Body of pancreas (tissue), 4 donors: ENCODE measurements at regions not wholly inside any gene's neighbourhood (a gene's known extent, or its start where the extent isn't known, plus 50 kb on each side); places are given as distances from the start of the nearest gene placed in this dataset.

Experiments used
- ATAC-seq: fragments of 150-250 bp; one replicate; pipeline ENCODE4 v1.9.1; 2016
- DNase-seq, 4 donors: peaks; one replicate each; pipeline ENCODE4 v3.0.0-alpha.2; 2019
- H3K27ac ChIP-seq, 4 donors: fragments of 200-600 bp; sonication (generic); 1 replicate in 3 of 4; 2 replicates in 1 of 4; pipeline versions ENCODE4 v1.5.1 to v1.6.1; 2016 to 2019; ENCODE audit warnings: mild to moderate bottlenecking in 1 of 4, mixed read lengths in 1 of 4, moderate library complexity in 1 of 4
- H3K27me3 ChIP-seq, 2 donors: fragments of 200-600 bp; sonication (generic); one replicate each; pipeline ENCODE4 v1.6.0; 2016; ENCODE audit warnings: mild to moderate bottlenecking in 1 of 2
- H3K36me3 ChIP-seq, 2 donors: fragments of 200-600 bp; sonication (generic); replicated peaks in 1 of 2; 2 replicates each; pipeline ENCODE4 v1.5.1; 2016; ENCODE audit warnings: low read depth in 2 of 2; ENCODE audit not compliant: insufficient read depth in 1 of 2
- H3K4me1 ChIP-seq: fragments of 200-600 bp; sonication (generic); one replicate; pipeline ENCODE4 v1.6.0; 2016
- H3K4me3 ChIP-seq, 2 donors: fragments of 200-600 bp; sonication (generic); 1 replicate in 1 of 2; 2 replicates in 1 of 2; pipeline ENCODE4 v1.5.1; 2016 to 2019
- H3K9me3 ChIP-seq, 3 donors: fragments of 200-600 bp; sonication (generic); 1 replicate in 2 of 3; 2 replicates in 1 of 3; pipeline ENCODE4 v1.5.1; 2016
- POLR2A ChIP-seq, 3 donors: fragments of 450-650 bp; IDR thresholded peaks; one replicate each; pipeline ENCODE4 v1.6.1; 2016; ENCODE audit warnings: antibody characterized with exemption in 3 of 3, mild to moderate bottlenecking in 2 of 3
- WGBS, 2 donors: methylation state at CpG; one replicate each; pipeline ENCODE4 v1.1.5; 2017; 5-methylcytosine and 5-hydroxymethylcytosine counted together
- intact Hi-C: fragments of 100-400 bp; cut with DNase I; formaldehyde crosslinking; loops from one replicate; pipeline ENCODE4 v1.15.1; 2023
- TF ChIP-seq, protein P1 (sequence below), 7 experiments: fragments of 450-650 bp in 4 of 7; fragments of 200-600 bp in 3 of 7; sonication (generic) in 3 of 7; IDR thresholded peaks; one replicate each; pipeline ENCODE4 v1.5.1; 2016 to 2019; ENCODE audit warnings: antibody characterized with exemption in 7 of 7

DNA sequence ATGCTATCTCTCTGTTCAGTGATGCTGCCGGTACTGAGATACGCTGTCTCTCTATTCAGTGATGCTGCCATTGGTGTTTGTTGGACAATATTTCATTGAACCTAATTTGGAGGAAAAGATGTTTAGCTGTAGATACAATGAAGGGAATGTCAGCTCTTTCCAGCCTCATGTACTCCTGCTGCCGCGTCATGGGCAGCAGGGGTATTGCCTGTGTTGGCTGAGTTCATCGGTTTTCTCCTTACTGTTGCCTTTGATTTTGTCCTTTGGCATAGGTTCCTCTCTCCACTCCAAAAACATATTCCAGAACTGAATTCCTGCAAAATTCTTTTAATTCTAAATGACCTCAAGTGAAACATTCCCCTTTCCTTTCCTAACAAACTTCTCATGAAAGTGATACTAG is 942.6 kb downstream of the NLGN4Y start:
- Histone ChIP-seq H3K36me3 (no peaks in the 10 kb centered on the region), H3K4me3 (no peak overlapping the region), H3K27ac (no peak overlapping the region), H3K9me3 (no peaks in the 10 kb centered on the region), H3K4me1 (no peaks in the 10 kb centered on the region), H3K27me3 (no peaks in the 10 kb centered on the region)
- 81 to 84% methylated on average over 5 of the region's 5 CpGs for WGBS, 2 donors
- intact Hi-C loops: no loop called here
- DNase-seq (no peak), ATAC-seq (no peak)
- no peak for TF ChIP-seq POLR2A (IDR thresholded peaks at IDR 0.05)
- TF ChIP-seq, protein P1, sequence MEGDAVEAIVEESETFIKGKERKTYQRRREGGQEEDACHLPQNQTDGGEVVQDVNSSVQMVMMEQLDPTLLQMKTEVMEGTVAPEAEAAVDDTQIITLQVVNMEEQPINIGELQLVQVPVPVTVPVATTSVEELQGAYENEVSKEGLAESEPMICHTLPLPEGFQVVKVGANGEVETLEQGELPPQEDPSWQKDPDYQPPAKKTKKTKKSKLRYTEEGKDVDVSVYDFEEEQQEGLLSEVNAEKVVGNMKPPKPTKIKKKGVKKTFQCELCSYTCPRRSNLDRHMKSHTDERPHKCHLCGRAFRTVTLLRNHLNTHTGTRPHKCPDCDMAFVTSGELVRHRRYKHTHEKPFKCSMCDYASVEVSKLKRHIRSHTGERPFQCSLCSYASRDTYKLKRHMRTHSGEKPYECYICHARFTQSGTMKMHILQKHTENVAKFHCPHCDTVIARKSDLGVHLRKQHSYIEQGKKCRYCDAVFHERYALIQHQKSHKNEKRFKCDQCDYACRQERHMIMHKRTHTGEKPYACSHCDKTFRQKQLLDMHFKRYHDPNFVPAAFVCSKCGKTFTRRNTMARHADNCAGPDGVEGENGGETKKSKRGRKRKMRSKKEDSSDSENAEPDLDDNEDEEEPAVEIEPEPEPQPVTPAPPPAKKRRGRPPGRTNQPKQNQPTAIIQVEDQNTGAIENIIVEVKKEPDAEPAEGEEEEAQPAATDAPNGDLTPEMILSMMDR (IDR thresholded peaks at IDR 0.05): no peak

DNA sequence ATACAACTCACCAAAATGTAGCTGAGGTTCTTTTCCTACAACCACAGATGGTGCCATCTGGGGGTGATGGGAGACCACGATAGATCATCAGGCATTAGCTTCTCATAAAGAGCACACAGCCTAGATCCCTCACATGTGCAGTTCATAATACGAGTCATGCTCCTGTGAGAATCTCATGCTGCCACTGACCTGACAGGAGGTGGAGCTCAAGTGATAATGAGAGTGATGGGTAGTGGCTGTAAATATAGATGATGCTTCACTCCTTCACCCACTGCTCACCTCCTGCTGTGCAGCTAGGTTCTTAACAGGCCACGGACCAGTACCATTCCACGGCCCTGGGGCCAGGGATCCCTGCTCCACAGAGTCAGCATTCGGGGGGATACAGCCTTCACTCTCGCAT is 943.8 kb downstream of the NLGN4Y start:
- WGBS, 2 donors: 56 to 70% methylated on average over 6 of the region's 6 CpGs
- no peak overlapping the region for H3K4me3 ChIP-seq
- ATAC-seq (no peak), DNase-seq (no peak)
- no peaks in the 10 kb centered on the region for H3K9me3 ChIP-seq
- no peaks in the 10 kb centered on the region for H3K27me3 ChIP-seq
- H3K36me3 ChIP-seq: no peaks in the 10 kb centered on the region
- H3K4me1 ChIP-seq: no peaks in the 10 kb centered on the region
- intact Hi-C loops: no loop called here
- H3K27ac ChIP-seq: no peak overlapping the region
- no peak for TF ChIP-seq POLR2A (IDR thresholded peaks at IDR 0.05)
- TF ChIP-seq, protein P1 (IDR thresholded peaks at IDR 0.05): no peak

DNA sequence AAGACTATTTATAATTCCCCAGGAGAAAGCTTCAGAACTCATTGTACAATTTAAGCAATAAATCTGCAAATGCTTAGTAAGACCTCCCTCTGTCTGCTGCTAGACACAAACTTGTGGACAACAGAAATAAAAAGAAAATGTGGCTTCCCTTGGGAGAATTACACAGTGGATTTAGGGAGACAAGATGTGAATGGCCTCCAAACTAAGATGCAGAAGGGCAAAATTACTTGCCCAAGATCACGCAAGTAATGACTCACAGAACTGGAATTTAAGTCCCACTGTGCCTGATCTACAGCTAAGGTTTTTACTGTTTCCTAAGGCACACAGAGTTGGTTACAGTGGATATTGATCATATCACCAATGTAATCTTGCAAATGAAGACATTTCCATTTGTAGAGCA is 947.0 kb downstream of the NLGN4Y start:
- no peak overlapping the region for H3K4me3 ChIP-seq
- DNase-seq: no peak
- 90% methylated on average over 1 of the region's 1 CpG; no CpG with 5 or more reads in 1 of the 2 donors for WGBS, 2 donors
- H3K27me3 ChIP-seq: no peaks in the 10 kb centered on the region
- no peak overlapping the region for H3K27ac ChIP-seq
- no peak for ATAC-seq
- TF ChIP-seq, protein P1 (IDR thresholded peaks at IDR 0.05): no peak
- no peak for TF ChIP-seq POLR2A (IDR thresholded peaks at IDR 0.05)
- H3K4me1 ChIP-seq: no peaks in the 10 kb centered on the region
- H3K9me3 ChIP-seq: no peaks in the 10 kb centered on the region
- intact Hi-C loops: no loop called here
- H3K36me3 ChIP-seq: no peaks in the 10 kb centered on the region

DNA sequence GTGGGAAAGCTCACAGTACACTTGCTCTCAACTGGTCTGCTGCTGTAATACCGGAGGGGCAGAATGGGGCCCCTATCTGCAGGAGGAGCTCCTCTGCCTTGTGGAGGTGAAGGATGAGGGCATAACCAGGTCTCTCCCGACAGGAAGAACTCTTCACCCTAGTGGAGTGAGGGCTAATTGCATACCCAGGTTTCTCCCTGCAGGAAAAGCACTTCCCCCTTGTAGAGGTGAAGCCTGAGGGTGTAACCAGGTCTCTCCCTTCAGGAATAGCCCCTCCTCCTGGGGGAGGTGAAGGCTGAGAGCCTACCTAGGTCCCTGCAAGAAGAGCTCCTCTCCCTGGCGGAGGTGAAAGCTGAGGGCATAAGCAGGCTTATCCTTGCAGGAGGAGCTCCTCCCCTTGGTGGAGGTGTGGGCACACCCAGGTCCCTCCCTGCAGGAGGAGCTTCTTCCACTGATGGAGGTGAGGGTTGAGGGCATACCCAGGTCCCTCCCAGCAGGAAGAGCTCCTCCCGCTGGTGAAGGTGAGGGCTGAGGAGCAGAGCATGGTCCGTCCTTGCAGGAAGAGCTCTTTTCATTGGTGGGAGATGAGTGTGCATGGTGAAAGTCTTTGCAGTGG is 954.1 kb downstream of the NLGN4Y start:
- DNase-seq (no peak), ATAC-seq (no peak)
- Histone ChIP-seq H3K4me1 (no peaks in the 10 kb centered on the region), H3K36me3 (no peaks in the 10 kb centered on the region), H3K27me3 (no peaks in the 10 kb centered on the region), H3K27ac (no peak overlapping the region), H3K9me3 (no peaks in the 10 kb centered on the region), H3K4me3 (no peak overlapping the region)
- 66 to 73% methylated on average over 3 to 5 of the region's 5 CpGs for WGBS, 2 donors
- TF ChIP-seq, protein P1 (IDR thresholded peaks at IDR 0.05): no peak
- TF ChIP-seq POLR2A (IDR thresholded peaks at IDR 0.05): no peak
- intact Hi-C loops: no loop called here

DNA sequence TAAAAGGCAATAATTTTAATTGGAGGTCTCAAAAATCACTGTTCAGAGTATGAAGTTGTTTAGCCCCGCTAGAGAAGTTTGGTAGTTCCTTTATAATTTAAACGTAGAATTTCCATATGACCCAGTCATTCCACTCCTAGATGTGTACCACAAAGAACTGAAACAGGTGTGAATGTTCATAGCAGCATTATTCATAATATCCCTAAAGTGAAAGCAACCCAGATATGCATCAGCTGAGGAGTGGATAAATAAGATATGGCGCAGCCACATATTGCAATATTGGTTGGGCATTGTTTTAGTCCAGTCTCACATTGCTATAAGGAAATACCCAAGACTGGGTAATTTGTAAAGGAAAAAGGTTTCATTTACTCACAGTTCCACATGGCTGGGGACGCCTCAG is 976.2 kb downstream of the NLGN4Y start:
- no peaks in the 10 kb centered on the region for H3K36me3 ChIP-seq
- no peak for ATAC-seq
- H3K4me3 ChIP-seq: no peak overlapping the region
- H3K27me3 ChIP-seq: no peaks in the 10 kb centered on the region
- intact Hi-C loops: no loop called here
- no peak for DNase-seq
- no peaks in the 10 kb centered on the region for H3K4me1 ChIP-seq
- no peak overlapping the region for H3K27ac ChIP-seq
- H3K9me3 ChIP-seq: no peaks in the 10 kb centered on the region
- WGBS, 2 donors: 68 to 84% methylated on average over 3 to 4 of the region's 4 CpGs
- TF ChIP-seq, protein P1 (IDR thresholded peaks at IDR 0.05): no peak
- no peak for TF ChIP-seq POLR2A (IDR thresholded peaks at IDR 0.05)
